ENCODE measurements at regions not wholly inside any gene's neighbourhood (a gene's known extent, or its start where the extent isn't known, plus 50 kb on each side); places are given as distances from the start of the nearest gene placed in this dataset.

GRCh38 chr3:72257738-72258137 lies 472.8 kb upstream of the PROK2 start:
- DNase-seq (ENCODE audit: low read depth) (no peak), FAIRE-seq (no peak)
- Histone ChIP-seq H3K4me2 (ENCODE audit: low read length) (no peak overlapping the region), H4K20me1 (ENCODE audit: insufficient read depth, low read length) (no peaks in the 10 kb centered on the region), H3K79me2 (ENCODE audit: insufficient read depth, low read length) (no peaks in the 10 kb centered on the region), H2AFZ (ENCODE audit: low read depth, low read length) (no peak overlapping the region), H3K9ac (ENCODE audit: low read length) (no peak overlapping the region), H3K36me3 (ENCODE audit: insufficient read depth, low read length) (no peaks in the 10 kb centered on the region), H3K9me3 (ENCODE audit: insufficient read depth, low read depth, low read length) (no peaks in the 10 kb centered on the region), H3K27me3 (ENCODE audit: insufficient read depth, low read length) (peaks cover 45% of the 10 kb centered on the region), H3K27ac (ENCODE audit: low read depth, low read length) (no peak overlapping the region), H3K4me3 (ENCODE audit: insufficient read depth, low read depth, low read length) (no peak overlapping the region), H3K4me1 (ENCODE audit: insufficient read depth, low read length) (peaks cover 8% of the 10 kb centered on the region)
- H3K9me3 Mint-ChIP-seq (ENCODE audit: unreplicated experiment): peaks cover 6% of the 10 kb centered on the region
- H3K4me1 Mint-ChIP-seq (ENCODE audit: low read depth, unreplicated experiment): peaks cover 14% of the 10 kb centered on the region
- H3K27me3 Mint-ChIP-seq (ENCODE audit: low read depth, unreplicated experiment): peaks cover 58% of the 10 kb centered on the region
- no peak for TF ChIP-seq EZH2 (IDR thresholded peaks at IDR 0.05; ENCODE audit: insufficient read depth, low read length)
- TF ChIP-seq, protein P1, sequence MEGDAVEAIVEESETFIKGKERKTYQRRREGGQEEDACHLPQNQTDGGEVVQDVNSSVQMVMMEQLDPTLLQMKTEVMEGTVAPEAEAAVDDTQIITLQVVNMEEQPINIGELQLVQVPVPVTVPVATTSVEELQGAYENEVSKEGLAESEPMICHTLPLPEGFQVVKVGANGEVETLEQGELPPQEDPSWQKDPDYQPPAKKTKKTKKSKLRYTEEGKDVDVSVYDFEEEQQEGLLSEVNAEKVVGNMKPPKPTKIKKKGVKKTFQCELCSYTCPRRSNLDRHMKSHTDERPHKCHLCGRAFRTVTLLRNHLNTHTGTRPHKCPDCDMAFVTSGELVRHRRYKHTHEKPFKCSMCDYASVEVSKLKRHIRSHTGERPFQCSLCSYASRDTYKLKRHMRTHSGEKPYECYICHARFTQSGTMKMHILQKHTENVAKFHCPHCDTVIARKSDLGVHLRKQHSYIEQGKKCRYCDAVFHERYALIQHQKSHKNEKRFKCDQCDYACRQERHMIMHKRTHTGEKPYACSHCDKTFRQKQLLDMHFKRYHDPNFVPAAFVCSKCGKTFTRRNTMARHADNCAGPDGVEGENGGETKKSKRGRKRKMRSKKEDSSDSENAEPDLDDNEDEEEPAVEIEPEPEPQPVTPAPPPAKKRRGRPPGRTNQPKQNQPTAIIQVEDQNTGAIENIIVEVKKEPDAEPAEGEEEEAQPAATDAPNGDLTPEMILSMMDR (IDR thresholded peaks at IDR 0.05; ENCODE audit: insufficient read depth, low read depth, low read length): no peak
- no peak overlapping the region for H3K4me3 Mint-ChIP-seq (ENCODE audit: unreplicated experiment)
- H3K27ac Mint-ChIP-seq (ENCODE audit: unreplicated experiment): no peak overlapping the region
- H3K36me3 Mint-ChIP-seq (ENCODE audit: low read depth, unreplicated experiment): no peaks in the 10 kb centered on the region

- Histone ChIP-seq H2AFZ (ENCODE audit: low read depth, low read length) (no peak overlapping the region), H3K36me3 (ENCODE audit: insufficient read depth, low read length) (no peaks in the 10 kb centered on the region), H3K27ac (ENCODE audit: low read depth, low read length) (no peak overlapping the region), H3K4me2 (ENCODE audit: low read length) (no peak overlapping the region), H3K79me2 (ENCODE audit: insufficient read depth, low read length) (no peaks in the 10 kb centered on the region), H4K20me1 (ENCODE audit: insufficient read depth, low read length) (no peaks in the 10 kb centered on the region), H3K9me3 (ENCODE audit: insufficient read depth, low read depth, low read length) (peaks cover 2% of the 10 kb centered on the region), H3K27me3 (ENCODE audit: insufficient read depth, low read length) (peaks cover 46% of the 10 kb centered on the region), H3K4me1 (ENCODE audit: insufficient read depth, low read length) (peaks cover 8% of the 10 kb centered on the region), H3K9ac (ENCODE audit: low read length) (no peak overlapping the region), H3K4me3 (ENCODE audit: insufficient read depth, low read depth, low read length) (no peak overlapping the region)
- H3K4me1 Mint-ChIP-seq (ENCODE audit: low read depth, unreplicated experiment): peaks cover 11% of the 10 kb centered on the region
- peaks cover 9% of the 10 kb centered on the region for H3K9me3 Mint-ChIP-seq (ENCODE audit: unreplicated experiment)
- peaks cover 59% of the 10 kb centered on the region for H3K27me3 Mint-ChIP-seq (ENCODE audit: low read depth, unreplicated experiment)
- H3K27ac Mint-ChIP-seq (ENCODE audit: unreplicated experiment): no peak overlapping the region
- no peak overlapping the region for H3K4me3 Mint-ChIP-seq (ENCODE audit: unreplicated experiment)
- FAIRE-seq (no peak), DNase-seq (ENCODE audit: low read depth) (no peak)
- TF ChIP-seq, protein P1 (IDR thresholded peaks at IDR 0.05; ENCODE audit: insufficient read depth, low read depth, low read length): no peak
- no peak for TF ChIP-seq EZH2 (IDR thresholded peaks at IDR 0.05; ENCODE audit: insufficient read depth, low read length)
- H3K36me3 Mint-ChIP-seq (ENCODE audit: low read depth, unreplicated experiment): no peaks in the 10 kb centered on the region
These were observed 472.3 kb upstream of the PROK2 start for GRCh38 chr3:72257203-72257602.

DNA sequence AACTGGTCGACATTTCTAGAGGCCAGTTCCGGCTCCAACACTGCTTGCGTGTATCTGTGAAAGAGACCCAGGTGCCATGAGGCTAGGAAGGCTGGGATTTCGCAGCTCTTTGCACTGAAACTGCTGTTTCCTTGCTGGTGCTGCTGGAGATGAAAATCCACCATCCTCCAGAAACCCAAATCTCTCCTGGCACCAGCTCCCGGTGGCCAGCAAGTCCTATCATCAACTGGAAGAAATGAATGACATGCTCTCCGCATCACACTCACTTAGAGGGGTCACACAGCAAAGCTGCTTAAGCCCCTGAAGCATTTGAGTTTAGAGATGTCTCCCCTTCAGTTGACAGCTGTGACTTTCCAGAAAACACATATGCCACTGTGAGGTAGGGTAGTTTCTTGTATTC lies 471.8 kb upstream of the PROK2 start:
- H3K4me1 Mint-ChIP-seq (ENCODE audit: low read depth, unreplicated experiment): peaks cover 11% of the 10 kb centered on the region
- H3K27me3 Mint-ChIP-seq (ENCODE audit: low read depth, unreplicated experiment): peaks cover 62% of the 10 kb centered on the region
- DNase-seq (ENCODE audit: low read depth) (no peak), FAIRE-seq (no peak)
- Histone ChIP-seq H3K27me3 (ENCODE audit: insufficient read depth, low read length) (peaks cover 48% of the 10 kb centered on the region), H3K9me3 (ENCODE audit: insufficient read depth, low read depth, low read length) (peaks cover 3% of the 10 kb centered on the region), H3K4me1 (ENCODE audit: insufficient read depth, low read length) (peaks cover 8% of the 10 kb centered on the region), H3K27ac (ENCODE audit: low read depth, low read length) (no peak overlapping the region), H2AFZ (ENCODE audit: low read depth, low read length) (no peak overlapping the region), H3K9ac (ENCODE audit: low read length) (no peak overlapping the region), H3K79me2 (ENCODE audit: insufficient read depth, low read length) (no peaks in the 10 kb centered on the region), H3K36me3 (ENCODE audit: insufficient read depth, low read length) (no peaks in the 10 kb centered on the region), H4K20me1 (ENCODE audit: insufficient read depth, low read length) (no peaks in the 10 kb centered on the region), H3K4me2 (ENCODE audit: low read length) (no peak overlapping the region), H3K4me3 (ENCODE audit: insufficient read depth, low read depth, low read length) (no peak overlapping the region)
- no peaks in the 10 kb centered on the region for H3K36me3 Mint-ChIP-seq (ENCODE audit: low read depth, unreplicated experiment)
- no peak for TF ChIP-seq EZH2 (IDR thresholded peaks at IDR 0.05; ENCODE audit: insufficient read depth, low read length)
- TF ChIP-seq, protein P1 (IDR thresholded peaks at IDR 0.05; ENCODE audit: insufficient read depth, low read depth, low read length): no peak
- no peak overlapping the region for H3K4me3 Mint-ChIP-seq (ENCODE audit: unreplicated experiment)
- H3K27ac Mint-ChIP-seq (ENCODE audit: unreplicated experiment): no peak overlapping the region
- peaks cover 11% of the 10 kb centered on the region for H3K9me3 Mint-ChIP-seq (ENCODE audit: unreplicated experiment)

All from astrocyte (in vitro differentiated cells and primary cell).